ENCODE measurements at regions not wholly inside any gene's neighbourhood (a gene's known extent, or its start where the extent isn't known, plus 50 kb on each side); places are given as distances from the start of the nearest gene placed in this dataset.

DNA sequence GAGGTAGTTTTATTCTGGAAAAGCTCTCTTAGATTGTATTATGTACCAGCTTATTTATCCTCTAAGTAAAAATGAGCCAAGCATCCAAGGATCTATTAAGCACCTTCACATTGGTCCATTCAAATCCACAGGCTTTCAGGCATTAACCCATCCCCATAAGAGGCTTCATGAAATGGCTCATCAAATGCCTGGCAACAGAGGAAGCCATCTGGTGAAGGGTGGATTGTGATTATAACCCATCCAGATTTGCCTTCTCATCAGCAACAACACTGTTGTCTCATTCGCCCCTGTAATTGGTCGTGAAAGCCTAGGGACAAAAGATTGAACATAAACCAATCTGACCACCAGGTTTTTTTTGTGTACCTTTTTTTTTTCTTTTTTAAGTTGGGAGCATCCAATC is 134.3 kb upstream of the TACR1 start:
- TF ChIP-seq POLR2A (IDR thresholded peaks at IDR 0.05) = no peak
- TF ChIP-seq, protein P1, sequence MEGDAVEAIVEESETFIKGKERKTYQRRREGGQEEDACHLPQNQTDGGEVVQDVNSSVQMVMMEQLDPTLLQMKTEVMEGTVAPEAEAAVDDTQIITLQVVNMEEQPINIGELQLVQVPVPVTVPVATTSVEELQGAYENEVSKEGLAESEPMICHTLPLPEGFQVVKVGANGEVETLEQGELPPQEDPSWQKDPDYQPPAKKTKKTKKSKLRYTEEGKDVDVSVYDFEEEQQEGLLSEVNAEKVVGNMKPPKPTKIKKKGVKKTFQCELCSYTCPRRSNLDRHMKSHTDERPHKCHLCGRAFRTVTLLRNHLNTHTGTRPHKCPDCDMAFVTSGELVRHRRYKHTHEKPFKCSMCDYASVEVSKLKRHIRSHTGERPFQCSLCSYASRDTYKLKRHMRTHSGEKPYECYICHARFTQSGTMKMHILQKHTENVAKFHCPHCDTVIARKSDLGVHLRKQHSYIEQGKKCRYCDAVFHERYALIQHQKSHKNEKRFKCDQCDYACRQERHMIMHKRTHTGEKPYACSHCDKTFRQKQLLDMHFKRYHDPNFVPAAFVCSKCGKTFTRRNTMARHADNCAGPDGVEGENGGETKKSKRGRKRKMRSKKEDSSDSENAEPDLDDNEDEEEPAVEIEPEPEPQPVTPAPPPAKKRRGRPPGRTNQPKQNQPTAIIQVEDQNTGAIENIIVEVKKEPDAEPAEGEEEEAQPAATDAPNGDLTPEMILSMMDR (IDR thresholded peaks at IDR 0.05) = no peak
